HG03175 (cell line): ENCODE measurements at regions not wholly inside any gene's neighbourhood (a gene's known extent, or its start where the extent isn't known, plus 50 kb on each side); places are given as distances from the start of the nearest gene placed in this dataset.
"Not testable (repeated sequence)": the region's sequence is repeated elsewhere in the genome, so short reads cannot be mapped to it uniquely, and the experiment has no call there.

Experiments
- ATAC-seq: cut with Tn5 transposase; IDR thresholded peaks from one replicate; pipeline ENCODE4 v1.9.1; 2021; ENCODE audit warnings: mild to moderate bottlenecking, moderate library complexity; ENCODE audit not compliant: unreplicated experiment

- not testable (repeated sequence) for ATAC-seq
Measured at GRCh38 chr11:134588460-134589110, 176.5 kb upstream of the B3GAT1 start.

- ATAC-seq: no peak
Measured at GRCh38 chr11:134587345-134587744, 175.3 kb upstream of the B3GAT1 start.

- ATAC-seq: no peak
Measured at GRCh38 chr11:134586726-134587125, 174.7 kb upstream of the B3GAT1 start.

GRCh38 chr11:134585666-134586610, 173.9 kb upstream of the B3GAT1 start:
- no peak for ATAC-seq

GRCh38 chr11:134584706-134585445, 172.8 kb upstream of the B3GAT1 start:
- ATAC-seq: no peak

- no peak for ATAC-seq
Measured at GRCh38 chr11:134584001-134584561, 172.0 kb upstream of the B3GAT1 start.

- ATAC-seq: no peak
Measured at GRCh38 chr11:134583397-134583990, 171.5 kb upstream of the B3GAT1 start.

- no peak for ATAC-seq
Measured at GRCh38 chr11:134582770-134583095, 170.7 kb upstream of the B3GAT1 start.

GRCh38 chr11:134581966-134582769, 170.1 kb upstream of the B3GAT1 start:
- ATAC-seq: no peak

GRCh38 chr11:134581121-134581626, 169.1 kb upstream of the B3GAT1 start:
- ATAC-seq: no peak

GRCh38 chr11:134580610-134580975, 168.6 kb upstream of the B3GAT1 start:
- no peak for ATAC-seq

GRCh38 chr11:134579724-134580609, 167.9 kb upstream of the B3GAT1 start:
- no peak for ATAC-seq

- ATAC-seq: no peak
Measured at GRCh38 chr11:134578807-134579723, 167.0 kb upstream of the B3GAT1 start.

GRCh38 chr11:134577751-134578395, 165.8 kb upstream of the B3GAT1 start:
- no peak for ATAC-seq

GRCh38 chr11:134576721-134577171, 164.7 kb upstream of the B3GAT1 start:
- ATAC-seq: no peak

GRCh38 chr11:134576286-134576685, 164.2 kb upstream of the B3GAT1 start:
- ATAC-seq: no peak

- ATAC-seq: no peak
Measured at GRCh38 chr11:134575504-134576230, 163.6 kb upstream of the B3GAT1 start.
